GM19438 (cell line): ENCODE measurements at regions not wholly inside any gene's neighbourhood (a gene's known extent, or its start where the extent isn't known, plus 50 kb on each side); places are given as distances from the start of the nearest gene placed in this dataset.
"Not testable (repeated sequence)": the region's sequence is repeated elsewhere in the genome, so short reads cannot be mapped to it uniquely, and the experiment has no call there.

Source experiments
- ATAC-seq: cut with Tn5 transposase; IDR thresholded peaks from one replicate; pipeline ENCODE4 v1.9.1; 2021; ENCODE audit warnings: low read depth; ENCODE audit not compliant: unreplicated experiment

DNA sequence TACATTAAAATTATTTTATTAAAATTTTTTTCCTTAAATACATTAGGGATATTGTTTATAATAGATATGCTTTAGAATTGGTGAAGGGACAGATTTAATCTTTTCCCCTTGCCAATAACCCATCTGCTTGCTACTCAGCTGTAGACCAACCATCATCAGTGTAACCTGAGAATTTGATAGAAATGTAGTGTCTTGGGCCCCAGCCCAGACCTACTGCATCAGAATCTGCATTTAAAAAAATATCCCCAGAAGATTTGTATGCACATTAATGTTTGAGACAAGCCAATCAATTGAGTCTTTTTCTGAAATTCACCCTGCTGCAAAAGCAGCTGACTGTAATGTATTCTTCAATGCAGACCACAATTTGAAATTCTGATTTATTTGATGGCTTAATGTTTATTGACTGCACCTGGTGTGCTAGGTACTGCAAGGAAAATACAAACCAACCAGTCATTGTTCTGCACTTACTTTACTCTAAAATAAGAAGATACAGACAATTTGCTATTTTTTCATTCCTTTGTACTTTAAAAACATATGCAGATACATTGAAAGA is 190.7 kb upstream of the SGO1 start:
- no peak for ATAC-seq

DNA sequence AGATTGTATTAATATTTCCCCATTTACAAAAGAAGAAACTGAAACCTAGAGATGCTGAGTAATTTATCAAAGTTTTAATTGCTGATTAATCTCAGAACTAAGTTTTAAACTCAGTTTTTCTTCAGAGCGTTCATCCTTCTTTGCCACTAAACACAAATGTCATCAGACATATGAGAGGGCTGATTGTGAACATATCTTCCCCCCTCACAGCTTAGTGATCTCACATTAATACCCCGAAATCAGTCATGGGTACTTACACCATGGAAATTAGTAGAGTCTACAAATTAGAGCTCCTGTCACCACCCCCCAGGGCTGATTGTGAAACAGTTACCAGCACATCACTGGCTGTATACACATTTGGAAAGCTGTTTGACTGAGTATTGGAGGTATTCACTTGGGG is 189.3 kb upstream of the SGO1 start:
- ATAC-seq = no peak

DNA sequence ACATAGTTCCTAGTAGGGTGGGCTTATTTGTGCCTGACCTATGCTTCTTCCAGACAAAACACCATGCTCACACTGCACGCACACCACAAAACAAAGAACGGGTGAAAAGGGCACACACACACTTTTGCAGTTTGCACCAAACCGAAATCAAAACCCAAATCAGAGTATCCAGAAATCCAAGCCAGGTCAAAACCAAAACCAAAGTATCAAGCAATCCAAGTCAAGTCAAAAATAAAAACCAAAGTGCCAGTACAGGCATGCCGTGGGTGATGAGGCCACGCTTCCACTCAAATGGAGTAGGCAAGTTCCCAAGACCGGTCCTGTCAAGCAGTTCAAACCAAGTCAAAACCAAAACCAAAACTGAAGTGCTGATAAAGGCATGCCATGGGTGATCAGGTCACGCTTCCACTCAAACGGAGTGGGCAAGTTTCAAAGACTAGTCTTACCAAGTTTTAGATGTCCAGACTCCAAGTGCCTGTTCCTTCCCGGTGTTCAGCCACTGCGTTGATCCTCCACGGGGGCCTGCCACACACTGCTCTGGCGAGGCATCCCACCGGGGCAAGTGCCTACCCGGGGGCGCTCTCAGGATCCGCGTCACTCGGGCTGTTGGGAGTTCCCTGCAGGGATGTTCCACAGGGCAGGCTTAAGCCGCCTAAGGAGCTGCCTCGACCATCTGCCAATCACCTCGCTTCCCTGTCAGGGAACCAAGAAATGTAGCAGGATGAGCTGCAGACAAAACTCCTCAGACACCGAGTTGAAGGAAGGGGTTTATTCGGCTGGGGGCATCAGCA is 184.5 kb upstream of the SGO1 start:
- ATAC-seq = not testable (repeated sequence)

DNA sequence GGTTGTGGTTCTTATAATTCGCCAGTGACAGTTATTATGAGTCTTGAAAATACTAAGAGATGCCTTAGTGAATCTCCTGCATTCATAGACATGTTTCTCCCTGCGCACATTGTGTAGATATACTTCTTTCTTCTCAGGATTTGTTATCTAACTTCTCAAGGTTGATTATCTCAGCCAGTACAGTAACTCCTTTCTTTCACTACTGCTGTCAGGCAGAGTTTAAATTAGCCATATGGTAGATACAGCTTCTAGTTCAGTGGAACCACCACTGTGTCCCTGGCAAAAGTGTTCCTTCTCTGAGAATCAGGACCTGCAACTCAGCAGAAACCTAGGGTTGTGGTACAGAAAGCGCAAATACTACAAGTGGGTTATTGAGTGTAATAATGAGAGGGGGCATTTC is 175.0 kb upstream of the SGO1 start:
- ATAC-seq = no peak

DNA sequence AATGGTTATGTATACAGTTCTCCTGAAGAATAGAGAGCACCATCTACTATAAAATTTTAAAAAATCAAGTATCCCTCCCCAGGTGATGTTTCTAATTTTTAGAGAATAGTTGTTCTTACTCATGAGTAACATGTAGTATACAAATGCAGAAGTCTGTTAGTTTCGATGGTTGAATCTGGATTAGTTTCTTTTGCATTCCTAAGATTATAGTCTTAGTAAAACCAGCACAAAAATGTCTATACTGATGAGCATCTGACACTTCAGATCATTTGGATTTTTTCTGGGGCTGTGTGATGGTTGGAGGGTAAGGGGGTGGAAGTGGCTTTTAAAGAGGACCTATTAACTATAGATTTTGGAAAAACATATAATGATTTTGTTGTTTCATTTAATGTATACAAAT is 167.3 kb upstream of the SGO1 start:
- ATAC-seq = no peak

DNA sequence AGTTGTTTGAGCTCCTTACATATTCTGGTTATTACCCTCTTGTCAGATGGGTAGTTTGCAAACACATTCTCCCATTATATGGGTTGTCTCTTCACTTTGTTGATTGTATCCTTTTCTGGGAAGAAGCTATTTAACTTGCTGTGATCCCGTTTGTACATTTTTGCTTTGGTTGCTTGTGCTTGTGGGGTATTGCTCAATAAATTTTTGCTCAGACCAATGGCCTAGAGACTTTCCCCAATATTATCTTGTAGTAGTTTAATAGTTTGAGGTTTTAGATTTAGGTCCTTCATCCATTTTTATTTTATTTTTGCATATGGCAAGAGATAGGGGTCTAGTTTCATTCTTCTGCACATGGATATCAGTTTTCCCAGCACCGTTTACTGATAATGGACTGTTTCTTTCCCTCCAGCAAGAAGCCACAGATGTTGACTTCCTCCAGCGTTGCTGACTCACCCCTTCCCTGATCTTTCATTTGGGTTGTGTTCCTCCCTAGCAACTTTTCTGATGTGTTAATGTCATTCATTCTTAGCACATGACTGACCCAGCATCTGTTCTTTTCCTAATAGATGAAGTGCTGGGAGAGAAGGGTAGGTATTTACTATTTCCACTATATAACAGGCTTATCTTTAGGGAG is 166.7 kb upstream of the SGO1 start:
- ATAC-seq = no peak

DNA sequence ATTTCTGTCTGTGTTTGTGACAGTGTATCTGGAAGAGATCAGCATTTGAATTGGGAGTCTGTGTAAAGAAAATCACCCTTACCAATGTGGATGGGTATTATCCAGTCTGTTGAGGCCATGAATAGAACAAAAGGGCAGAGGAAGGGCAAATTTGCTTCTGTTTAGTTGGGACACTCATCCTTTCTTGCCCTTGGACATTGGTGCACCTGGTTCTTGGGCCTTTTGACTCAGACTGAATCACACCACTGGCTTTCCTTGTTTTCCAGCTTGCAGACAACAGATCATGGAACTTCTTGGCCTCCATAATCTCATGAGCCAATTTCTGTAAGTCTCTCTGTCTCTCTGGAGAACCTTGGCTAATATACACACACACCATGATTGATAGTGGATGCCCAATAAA is 164.4 kb upstream of the SGO1 start:
- ATAC-seq = no peak

DNA sequence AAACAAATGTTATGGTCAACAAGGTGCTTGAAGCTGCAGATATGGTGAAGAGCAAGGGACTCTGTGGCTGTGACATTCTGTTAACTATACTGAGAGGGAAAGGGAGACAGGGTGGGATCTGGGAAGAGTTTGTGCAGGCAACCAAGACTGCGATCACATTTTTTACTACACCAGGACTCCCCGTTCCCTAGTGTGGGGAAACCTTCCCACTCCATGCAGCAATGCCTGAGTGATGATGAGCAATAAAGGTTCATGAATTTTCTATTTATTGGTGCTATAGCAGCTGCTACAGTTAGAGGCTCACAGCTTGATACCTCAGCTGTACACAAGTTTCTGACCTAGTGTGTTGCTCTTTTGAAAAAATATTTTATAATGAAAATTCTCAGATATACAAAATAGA is 160.9 kb upstream of the SGO1 start:
- ATAC-seq = no peak

DNA sequence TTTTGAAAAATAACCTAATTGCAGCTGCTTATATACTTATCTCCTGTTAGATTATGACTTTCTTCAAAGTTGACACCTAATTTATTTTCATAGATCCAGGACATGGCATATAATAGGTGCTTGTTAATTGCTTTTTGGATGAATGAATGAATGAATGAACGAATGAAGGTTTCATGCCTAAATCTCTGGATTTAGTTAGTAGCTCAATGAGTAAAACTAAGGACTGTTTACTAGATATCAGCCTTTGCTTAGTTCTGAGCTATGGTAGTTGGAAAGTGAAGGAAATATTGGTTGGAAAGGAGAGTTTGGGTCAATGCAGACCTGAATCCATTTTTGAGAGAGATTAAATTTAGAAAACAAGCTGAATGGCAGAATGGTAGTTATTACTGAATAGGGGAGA is 160.4 kb upstream of the SGO1 start:
- no peak for ATAC-seq

DNA sequence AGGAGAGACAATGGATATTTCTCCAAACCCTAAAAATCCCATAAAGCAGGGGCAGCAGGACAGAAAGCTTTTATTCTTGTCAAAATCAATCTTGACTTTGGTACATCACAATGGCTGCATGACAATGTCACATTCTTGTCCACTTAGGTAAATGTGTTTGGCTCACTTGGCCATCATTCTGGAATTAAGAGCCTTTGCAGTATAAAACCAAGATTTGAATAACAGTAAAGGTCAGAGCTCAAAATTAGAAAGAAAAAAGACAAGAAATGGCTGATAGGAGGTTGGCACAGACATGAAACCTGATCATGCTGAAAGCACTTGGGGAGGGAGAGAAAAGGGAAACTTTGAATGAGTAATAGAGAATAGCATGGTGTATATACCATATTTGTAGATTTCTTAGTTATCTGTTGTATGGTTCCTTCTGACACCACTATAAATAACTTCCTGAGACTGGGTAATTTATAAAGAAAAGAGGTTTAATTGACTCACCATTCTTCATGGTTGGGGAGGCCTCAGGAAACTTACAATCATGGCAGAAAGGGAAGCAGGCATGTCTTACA is 158.5 kb upstream of the SGO1 start:
- ATAC-seq = no peak

DNA sequence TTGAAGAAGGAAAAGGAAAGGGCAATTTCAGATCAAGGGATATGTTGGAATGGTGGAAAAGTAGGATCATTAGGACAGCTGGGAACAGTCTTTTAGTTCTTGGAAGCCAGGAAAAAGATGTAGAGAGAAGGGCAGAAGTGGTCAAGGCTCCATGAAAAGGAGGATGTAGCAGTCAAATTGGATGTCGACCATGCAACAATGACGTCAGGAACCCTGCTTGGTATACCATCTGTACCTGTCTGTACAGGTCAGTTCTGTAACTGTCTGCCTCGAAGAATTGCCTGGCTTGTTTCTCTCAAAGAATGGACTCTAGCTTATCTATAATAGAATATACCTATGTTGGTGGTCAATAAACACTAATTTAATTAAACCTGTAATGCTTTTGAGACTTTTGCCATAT is 157.8 kb upstream of the SGO1 start:
- ATAC-seq = no peak

DNA sequence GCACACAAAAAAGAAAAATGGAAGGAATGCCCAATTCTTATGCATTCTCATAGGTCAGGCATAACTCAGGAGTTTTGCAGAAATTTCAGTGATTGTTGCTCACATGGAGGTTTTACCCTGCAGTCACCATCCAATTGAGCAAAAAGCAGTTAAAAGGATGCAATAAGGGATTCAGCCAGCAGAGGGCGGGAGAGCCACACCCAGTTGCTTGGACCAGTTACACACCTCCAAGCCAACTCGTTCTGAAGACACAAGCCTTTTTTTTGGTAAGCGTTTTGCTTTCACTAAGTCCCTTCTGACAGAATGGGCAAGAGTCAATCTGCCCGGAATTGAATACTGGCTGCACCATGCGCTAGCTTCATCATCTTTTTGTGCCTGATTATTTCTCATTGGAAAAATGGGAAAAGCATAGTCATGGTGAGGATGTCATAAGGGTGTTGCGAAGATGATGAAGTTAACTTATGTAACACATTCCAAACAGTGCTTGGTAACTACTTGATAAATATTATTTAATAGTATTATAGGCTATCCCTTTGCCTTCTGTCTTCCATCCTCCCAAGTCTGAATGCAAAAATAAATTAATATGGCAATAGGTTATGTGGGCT is 154.4 kb upstream of the SGO1 start:
- ATAC-seq = peak; percentile 95

DNA sequence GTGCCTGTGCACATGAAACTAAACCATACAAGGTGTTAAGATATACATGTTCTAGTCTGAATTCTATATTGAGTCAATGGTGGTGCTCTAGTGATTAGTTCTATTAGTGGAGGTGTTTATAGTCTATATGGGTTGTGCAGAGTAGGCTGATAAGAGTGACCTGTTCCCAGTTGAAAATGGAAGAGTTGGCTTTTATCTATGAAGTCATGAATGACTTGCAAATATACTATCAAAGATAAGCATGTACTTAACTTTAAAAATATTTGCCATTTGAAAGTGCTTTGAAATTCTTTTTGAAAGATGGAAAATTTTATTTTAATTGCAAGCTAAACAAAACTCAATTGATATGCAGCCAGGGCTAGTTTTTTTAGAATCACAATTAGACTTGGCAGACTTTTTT is 150.6 kb upstream of the SGO1 start:
- no peak for ATAC-seq

DNA sequence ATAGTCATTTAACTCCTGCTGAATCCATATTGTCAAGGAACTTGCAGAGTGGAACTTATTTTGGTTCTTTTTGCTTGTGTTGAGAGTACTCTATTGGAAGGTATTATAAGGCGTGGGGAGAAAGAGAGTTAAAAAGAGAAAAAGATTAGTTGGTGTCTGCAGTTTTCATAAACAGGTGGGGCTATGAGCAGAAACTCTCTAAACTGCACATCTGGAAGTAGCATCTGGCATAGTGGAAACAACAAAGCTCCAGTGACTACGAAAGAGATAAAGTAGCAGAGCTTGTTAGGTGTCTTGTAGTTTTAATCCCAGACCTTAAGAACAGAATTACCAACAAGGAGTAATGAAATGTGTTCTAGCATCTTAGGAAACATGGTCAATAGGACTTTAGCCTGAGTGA is 148.8 kb upstream of the SGO1 start:
- ATAC-seq = no peak

DNA sequence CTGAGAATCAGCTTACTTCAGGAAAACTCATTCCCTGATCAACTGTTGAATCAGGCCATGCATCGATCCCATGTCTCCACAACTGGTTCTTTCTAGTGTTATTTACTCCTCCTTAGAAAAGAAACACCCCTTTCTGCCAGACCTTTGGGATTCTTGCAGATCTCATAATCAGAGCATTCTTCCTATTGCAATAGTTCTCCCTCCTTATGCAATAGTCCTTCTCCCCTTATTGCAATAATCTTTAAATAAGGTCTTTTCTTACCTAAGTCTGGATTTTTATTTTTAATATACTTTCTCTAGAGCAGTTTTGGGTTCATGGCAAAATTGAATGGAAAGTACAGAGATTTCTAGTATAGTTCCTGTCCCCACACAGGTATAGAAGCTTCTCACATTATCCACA is 141.9 kb upstream of the SGO1 start:
- no peak for ATAC-seq

DNA sequence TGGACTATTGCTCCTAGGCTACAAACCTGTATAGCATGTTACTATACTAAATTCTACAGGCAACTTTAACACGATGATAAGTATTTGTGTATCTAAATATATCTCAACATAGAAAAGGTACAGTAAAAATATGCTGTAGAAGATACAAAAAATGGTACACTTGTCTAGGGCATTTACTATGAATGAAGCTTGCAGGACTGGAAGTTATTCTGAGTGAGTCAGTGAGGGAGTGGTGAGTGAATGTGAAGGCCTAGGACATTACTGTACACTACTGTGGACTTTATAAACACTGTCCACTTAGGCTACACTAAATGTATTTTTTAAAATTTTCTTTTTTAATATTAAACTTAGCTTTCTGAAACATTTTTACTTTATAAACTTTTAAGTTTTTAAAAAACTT is 140.5 kb upstream of the SGO1 start:
- no peak for ATAC-seq

DNA sequence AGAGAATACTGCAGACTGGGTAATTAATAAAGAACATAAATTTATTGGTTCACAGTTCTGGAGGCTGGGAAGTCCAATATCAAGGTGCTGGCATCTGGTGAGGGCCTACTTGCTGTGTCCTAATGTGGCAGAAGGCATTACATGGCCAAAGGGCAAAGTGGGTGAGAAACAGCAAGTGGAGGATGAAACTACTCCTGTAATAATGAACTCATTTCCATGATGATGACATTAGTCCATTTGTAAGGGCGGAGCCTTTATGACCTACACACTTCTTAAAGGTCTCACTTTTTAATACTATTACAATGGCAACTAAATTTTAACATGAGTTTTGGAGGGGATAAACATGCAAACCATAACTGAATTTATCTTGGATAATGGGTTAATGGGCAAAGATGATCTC is 139.6 kb upstream of the SGO1 start:
- peak; percentile 18 for ATAC-seq

DNA sequence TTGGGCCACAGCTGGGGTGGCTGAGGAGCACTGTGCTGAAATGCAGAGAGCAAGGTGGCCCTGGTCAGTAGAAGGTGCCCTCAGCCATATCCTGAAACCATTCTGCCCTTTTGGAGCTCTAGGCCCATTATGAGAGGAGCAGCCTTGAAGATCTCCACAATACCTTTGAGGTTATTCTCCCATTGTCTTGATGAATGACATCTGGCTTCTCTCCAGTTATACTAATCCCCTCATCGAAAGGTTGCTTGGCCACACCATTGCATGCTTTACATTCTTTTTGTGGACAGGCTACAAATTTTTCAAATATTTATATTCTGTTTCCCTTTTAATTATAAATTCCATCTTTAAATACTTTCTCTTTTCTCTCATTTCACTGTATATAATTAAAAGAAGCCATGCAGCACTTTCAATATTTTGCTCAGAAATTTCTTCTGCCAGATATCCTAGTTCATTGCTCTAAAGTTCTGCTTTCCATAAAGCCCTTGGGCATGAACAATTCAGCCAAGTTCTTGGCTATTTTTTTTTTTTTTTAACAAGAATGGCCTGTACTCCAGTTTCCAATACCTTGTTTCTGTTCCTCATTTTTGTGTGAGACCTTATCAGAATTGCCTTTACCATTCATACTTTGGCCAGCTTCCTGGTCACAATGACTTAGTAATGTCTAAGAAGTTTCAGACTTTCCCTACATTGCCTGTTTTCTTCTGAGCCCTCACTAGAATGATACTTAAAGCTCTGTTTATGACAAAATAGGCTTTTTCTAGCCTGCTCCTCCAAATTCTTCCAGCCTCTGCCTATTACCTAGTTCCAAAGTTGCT is 138.9 kb upstream of the SGO1 start:
- ATAC-seq = peak; percentile 99

DNA sequence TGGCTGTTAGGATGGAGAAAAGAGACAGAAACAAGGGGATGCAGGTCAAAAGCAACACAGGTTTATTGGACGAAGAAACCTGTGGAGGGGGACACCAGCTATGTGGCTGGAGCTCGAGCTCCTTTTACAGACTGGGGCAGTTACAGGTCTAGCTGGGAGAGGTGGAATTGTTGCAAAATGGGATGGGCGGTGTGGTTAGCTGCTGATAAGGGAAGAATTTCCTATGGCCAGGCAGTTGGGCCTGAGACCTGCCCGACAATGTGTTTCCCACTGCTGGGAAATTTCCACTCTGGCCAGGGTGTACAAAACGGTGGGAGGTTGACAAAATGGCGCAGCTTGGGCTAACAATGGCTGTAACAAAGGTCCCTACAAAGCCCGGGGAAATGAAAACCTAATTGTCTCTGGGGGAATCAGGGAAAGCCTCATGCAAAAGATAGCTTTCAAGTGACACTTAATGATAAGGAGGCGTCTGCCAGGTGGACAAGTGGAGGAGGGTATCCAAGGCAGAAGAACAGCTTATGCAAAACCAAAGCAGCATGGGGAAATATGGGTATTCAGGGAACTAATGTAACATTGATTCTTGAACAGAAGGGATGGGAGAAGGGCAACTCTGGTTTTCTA is 137.4 kb upstream of the SGO1 start:
- no peak for ATAC-seq

DNA sequence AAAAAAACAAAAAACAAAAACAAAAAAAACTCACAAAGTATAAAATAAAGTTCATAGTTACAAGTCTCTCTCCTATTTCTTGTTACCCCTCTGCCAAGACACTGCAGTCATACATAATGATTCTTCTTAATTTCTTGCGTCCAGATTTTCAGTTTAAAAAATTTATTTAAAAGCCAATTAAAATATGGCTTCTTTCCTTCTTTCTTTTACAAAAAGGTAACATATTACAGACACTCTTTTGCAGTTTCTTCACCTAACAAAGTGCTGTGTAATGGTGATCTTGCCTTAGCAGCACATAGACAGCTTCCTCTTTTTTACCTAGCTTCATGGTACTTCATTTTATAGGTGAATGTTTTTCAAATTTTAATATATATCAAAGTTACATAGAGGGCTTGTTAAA is 136.1 kb upstream of the SGO1 start:
- ATAC-seq = no peak
